HCT116 (cell line): ENCODE measurements at regions not wholly inside any gene's neighbourhood (a gene's known extent, or its start where the extent isn't known, plus 50 kb on each side); places are given as distances from the start of the nearest gene placed in this dataset.

Experiments used
- ATAC-seq: fragments of 200-7000 bp; cut with Tn5 transposase; 2 replicates; pipeline ENCODE4 v1.9.1; 2020; ENCODE audit warnings: mild to moderate bottlenecking, moderate library complexity
- BruUV-seq: library from RNA; stranded (reverse); fragments of 400-500 nt; replicated peaks from 2 replicates; lab custom pipeline; 2021; lab: Mats Ljungman, UMichigan
- CTCF ChIA-PET: fragments of 300-600 bp; sonication (Branson Sonifier 250); formaldehyde crosslinking; loops from one replicate; lab custom pipeline; 2021; ENCODE audit warnings: antibody characterized with exemption; lab: Charles Lee
- POLR2A ChIA-PET: fragments of 300-600, 350-600 bp; sonication (Branson Sonifier 250); formaldehyde crosslinking; loops from one replicate; lab custom pipeline; 2021; ENCODE audit warnings: antibody characterized with exemption; lab: Charles Lee
- RAD21 ChIA-PET, 2 experiments: fragments of 300-600 bp; sonication (Branson Sonifier 250); formaldehyde crosslinking; loops; one replicate each; lab custom pipeline; 2023; ENCODE audit warnings: low total read pairs in 2 of 2; ENCODE audit not compliant: uncharacterized antibody in 2 of 2, unreplicated experiment in 2 of 2, low non-redundant PET in 1 of 2; lab: Charles Lee
- DNase-seq: peaks from one replicate; pipeline ENCODE4 v3.0.0-alpha.2; 2010; ENCODE audit warnings: low read depth, low spot score
- H2AFZ ChIP-seq: fragments of 200-600 bp; shearing (Covaris generic), sonication (generic); 2 replicates; pipeline ENCODE4 v1.6.1; 2017; ENCODE audit warnings: low read depth, mixed run types, mixed read lengths, antibody characterized with exemption, low read length; ENCODE audit not compliant: poor library complexity, severe bottlenecking
- H3K27ac ChIP-seq: 2 replicates; pipeline ENCODE4 v1.5.1; 2012; ENCODE audit warnings: low read depth, low read length
- H3K27me3 ChIP-seq: fragments of 200-600 bp; sonication (generic); 2 replicates; pipeline ENCODE4 v1.6.1; 2016; ENCODE audit warnings: mixed run types, low read length, mixed read lengths; ENCODE audit not compliant: insufficient read depth
- H3K36me3 ChIP-seq, 2 experiments: fragments of 200-500 bp in 1 of 2; fragments of 200-600 bp in 1 of 2; sonication (Bioruptor generic) in 1 of 2; sonication (generic) in 1 of 2; 2 replicates each; pipeline versions ENCODE4 v1.5.1 to v1.6.1; 2014 to 2016; ENCODE audit warnings: low read length in 2 of 2, inconsistent platforms in 1 of 2, mixed read lengths in 1 of 2, mixed run types in 1 of 2; ENCODE audit not compliant: insufficient read depth in 2 of 2, control insufficient read depth in 1 of 2
- H3K4me1 ChIP-seq, 2 experiments: fragments of 200-600 bp in 1 of 2; sonication (generic) in 1 of 2; 2 replicates each; pipeline versions ENCODE4 v1.5.1 to v1.6.1; 2012 to 2017; ENCODE audit warnings: low read length in 2 of 2, inconsistent platforms in 1 of 2, mild to moderate bottlenecking in 1 of 2, mixed read lengths in 1 of 2, mixed run types in 1 of 2, moderate library complexity in 1 of 2; ENCODE audit not compliant: insufficient read depth in 2 of 2, control insufficient read depth in 1 of 2
- H3K4me2 ChIP-seq: fragments of 200-600 bp; sonication (generic); 2 replicates; pipeline ENCODE4 v1.6.1; 2017; ENCODE audit warnings: mixed run types, low read length, mixed read lengths
- H3K4me3 ChIP-seq, 2 experiments: fragments of 200-600 bp in 1 of 2; sonication (generic) in 1 of 2; replicated peaks in 1 of 2; 2 replicates each; pipeline ENCODE4 v1.5.1; 2011 to 2016; ENCODE audit warnings: low read length in 2 of 2, control low read depth in 1 of 2, low read depth in 1 of 2, mild to moderate bottlenecking in 1 of 2, mixed read lengths in 1 of 2, mixed run types in 1 of 2
- H3K79me2 ChIP-seq: fragments of 200-600 bp; sonication (generic); 2 replicates; pipeline ENCODE4 v1.6.1; 2017; ENCODE audit warnings: mild to moderate bottlenecking, mixed run types, low read length, moderate library complexity, mixed read lengths; ENCODE audit not compliant: insufficient read depth
- H3K9ac ChIP-seq: fragments of 200-600 bp; sonication (generic); 2 replicates; pipeline ENCODE4 v1.6.1; 2016; ENCODE audit warnings: low read length, mixed read lengths
- H3K9me2 ChIP-seq: fragments of 200-600 bp; sonication (generic), shearing (Covaris generic); 2 replicates; pipeline ENCODE4 v1.6.1; 2017; ENCODE audit warnings: mixed run types, mild to moderate bottlenecking, moderate library complexity; ENCODE audit not compliant: insufficient read depth
- H3K9me3 ChIP-seq, 2 experiments: fragments of 200-500 bp in 1 of 2; fragments of 200-600 bp in 1 of 2; sonication (Bioruptor generic) in 1 of 2; sonication (generic) in 1 of 2; 2 replicates each; pipeline ENCODE4 v1.6.1; 2014 to 2017; ENCODE audit warnings: low read length in 2 of 2, mixed read lengths in 2 of 2, inconsistent platforms in 1 of 2, low read depth in 1 of 2, mild to moderate bottlenecking in 1 of 2, mixed run types in 1 of 2, moderate library complexity in 1 of 2; ENCODE audit not compliant: control insufficient read depth in 1 of 2, insufficient read depth in 1 of 2
- H4K20me1 ChIP-seq: fragments of 200-600 bp; sonication (generic), shearing (Covaris generic); 2 replicates; pipeline ENCODE4 v1.6.1; 2017; ENCODE audit warnings: mixed run types, mild to moderate bottlenecking, moderate library complexity; ENCODE audit not compliant: insufficient read depth
- CEBPB ChIP-seq: IDR thresholded peaks from 2 replicates; pipeline ENCODE4 v1.6.1; 2012; ENCODE audit warnings: low read depth
- ELF1 ChIP-seq: IDR thresholded peaks from 2 replicates; pipeline ENCODE4 v1.6.1; 2012; ENCODE audit warnings: low read depth, borderline replicate concordance
- EZH2 ChIP-seq: fragments of 200-600 bp; sonication (generic); IDR thresholded peaks from 2 replicates; pipeline ENCODE4 v1.6.1; 2017; ENCODE audit warnings: antibody characterized with exemption, mixed run types
- FOSL1 ChIP-seq: IDR thresholded peaks from 2 replicates; pipeline ENCODE4 v1.6.1; 2012; ENCODE audit warnings: low read depth
- JUND ChIP-seq: IDR thresholded peaks from 2 replicates; pipeline ENCODE4 v1.6.1; 2012
- POLR2A ChIP-seq: IDR thresholded peaks from 2 replicates; pipeline ENCODE4 v1.7.0; 2011; ENCODE audit warnings: borderline replicate concordance; ENCODE audit not compliant: insufficient read depth, insufficient read length; ENCODE audit errors: extremely low read depth
- POLR2AphosphoS5 ChIP-seq: IDR thresholded peaks from 2 replicates; pipeline ENCODE4 v1.6.1; 2011; ENCODE audit warnings: mild to moderate bottlenecking, low read depth, low read length, moderate library complexity
- RAD21 ChIP-seq: IDR thresholded peaks from 2 replicates; pipeline ENCODE4 v1.6.1; 2012; ENCODE audit warnings: low read depth, mild to moderate bottlenecking
- SIN3A ChIP-seq: IDR thresholded peaks from 2 replicates; pipeline ENCODE4 v1.6.1; 2012; ENCODE audit warnings: low read depth
- SP1 ChIP-seq: IDR thresholded peaks from 2 replicates; pipeline ENCODE4 v1.6.1; 2012; ENCODE audit warnings: low read depth
- SRF ChIP-seq: IDR thresholded peaks from 2 replicates; pipeline ENCODE4 v1.6.1; 2012; ENCODE audit warnings: low read depth
- TCF7L2 ChIP-seq: IDR thresholded peaks from 2 replicates; pipeline ENCODE4 v1.7.0; 2011; ENCODE audit warnings: borderline replicate concordance, inconsistent platforms; ENCODE audit not compliant: insufficient read depth, insufficient read length; ENCODE audit errors: extremely low read depth
- YY1 ChIP-seq: IDR thresholded peaks from 2 replicates; pipeline ENCODE4 v1.6.1; 2011; ENCODE audit warnings: low read length, low read depth, moderate library complexity, mild to moderate bottlenecking; ENCODE audit not compliant: insufficient replicate concordance; ENCODE audit errors: extremely low read depth
- ZFX ChIP-seq: fragments of 450-650 bp; IDR thresholded peaks from 2 replicates; pipeline ENCODE4 v1.6.1; 2017
- intact Hi-C: fragments of 100-400 bp; cut with micrococcal nuclease; formaldehyde crosslinking; loops from 2 replicates; pipeline ENCODE4 v1.10.0; 2022
- TF ChIP-seq, protein P1 (sequence below): IDR thresholded peaks from 2 replicates; pipeline ENCODE4 v1.6.1; 2011; ENCODE audit warnings: mild to moderate bottlenecking, low read length, moderate library complexity; ENCODE audit not compliant: insufficient replicate concordance; ENCODE audit errors: extremely low read depth
- TF ChIP-seq, protein P2 (sequence below): IDR thresholded peaks from 2 replicates; pipeline ENCODE4 v1.6.1; 2012
- TF ChIP-seq, protein P3 (sequence below): IDR thresholded peaks from 2 replicates; pipeline ENCODE4 v1.6.1; 2012
- TF ChIP-seq, protein P4 (sequence below): IDR thresholded peaks from 2 replicates; pipeline ENCODE4 v1.6.1; 2012; ENCODE audit warnings: low read depth
- TF ChIP-seq, protein P5 (sequence below), 3 experiments: fragments of 200-600 bp in 1 of 3; sonication (generic) in 1 of 3; IDR thresholded peaks in 2 of 3; conservative IDR thresholded peaks in 1 of 3; 2 replicates each; pipeline ENCODE4 v1.5.1; 2012 to 2017; ENCODE audit warnings: low read depth in 2 of 3, low read length in 2 of 3, antibody characterized with exemption in 1 of 3, borderline replicate concordance in 1 of 3, control low read depth in 1 of 3, mild to moderate bottlenecking in 1 of 3, mixed read lengths in 1 of 3, mixed run types in 1 of 3, moderate library complexity in 1 of 3; ENCODE audit not compliant: insufficient read depth in 1 of 3

DNA sequence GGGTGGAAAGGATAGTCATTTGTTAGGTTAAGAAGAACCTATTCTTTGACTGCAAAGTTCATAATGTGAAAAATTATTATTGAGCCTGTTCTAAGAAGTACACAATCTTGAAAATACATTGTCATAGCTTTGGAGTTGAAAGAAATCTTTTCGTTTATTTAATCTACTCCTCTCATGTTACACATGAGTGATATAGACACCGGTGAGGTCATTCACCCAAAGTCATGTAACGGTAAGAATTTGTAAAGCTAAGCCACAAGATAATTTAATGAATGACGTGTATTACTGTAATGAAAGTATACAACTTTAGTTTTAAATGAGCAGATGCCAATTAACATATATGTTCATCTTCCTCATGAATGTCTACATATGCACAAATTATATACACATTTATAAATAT is 284.1 kb upstream of the PDE4D start:
- TF ChIP-seq, protein P1, sequence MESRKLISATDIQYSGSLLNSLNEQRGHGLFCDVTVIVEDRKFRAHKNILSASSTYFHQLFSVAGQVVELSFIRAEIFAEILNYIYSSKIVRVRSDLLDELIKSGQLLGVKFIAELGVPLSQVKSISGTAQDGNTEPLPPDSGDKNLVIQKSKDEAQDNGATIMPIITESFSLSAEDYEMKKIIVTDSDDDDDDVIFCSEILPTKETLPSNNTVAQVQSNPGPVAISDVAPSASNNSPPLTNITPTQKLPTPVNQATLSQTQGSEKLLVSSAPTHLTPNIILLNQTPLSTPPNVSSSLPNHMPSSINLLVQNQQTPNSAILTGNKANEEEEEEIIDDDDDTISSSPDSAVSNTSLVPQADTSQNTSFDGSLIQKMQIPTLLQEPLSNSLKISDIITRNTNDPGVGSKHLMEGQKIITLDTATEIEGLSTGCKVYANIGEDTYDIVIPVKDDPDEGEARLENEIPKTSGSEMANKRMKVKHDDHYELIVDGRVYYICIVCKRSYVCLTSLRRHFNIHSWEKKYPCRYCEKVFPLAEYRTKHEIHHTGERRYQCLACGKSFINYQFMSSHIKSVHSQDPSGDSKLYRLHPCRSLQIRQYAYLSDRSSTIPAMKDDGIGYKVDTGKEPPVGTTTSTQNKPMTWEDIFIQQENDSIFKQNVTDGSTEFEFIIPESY, result no peak
- no peak for TF ChIP-seq YY1
- TF ChIP-seq, protein P2, sequence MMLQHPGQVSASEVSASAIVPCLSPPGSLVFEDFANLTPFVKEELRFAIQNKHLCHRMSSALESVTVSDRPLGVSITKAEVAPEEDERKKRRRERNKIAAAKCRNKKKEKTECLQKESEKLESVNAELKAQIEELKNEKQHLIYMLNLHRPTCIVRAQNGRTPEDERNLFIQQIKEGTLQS, result no peak
- no peak for TF ChIP-seq ELF1
- no peak for TF ChIP-seq EZH2
- TF ChIP-seq CEBPB, result no peak
- TF ChIP-seq, protein P3, sequence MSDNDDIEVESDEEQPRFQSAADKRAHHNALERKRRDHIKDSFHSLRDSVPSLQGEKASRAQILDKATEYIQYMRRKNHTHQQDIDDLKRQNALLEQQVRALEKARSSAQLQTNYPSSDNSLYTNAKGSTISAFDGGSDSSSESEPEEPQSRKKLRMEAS, result no peak
- TF ChIP-seq, protein P4, sequence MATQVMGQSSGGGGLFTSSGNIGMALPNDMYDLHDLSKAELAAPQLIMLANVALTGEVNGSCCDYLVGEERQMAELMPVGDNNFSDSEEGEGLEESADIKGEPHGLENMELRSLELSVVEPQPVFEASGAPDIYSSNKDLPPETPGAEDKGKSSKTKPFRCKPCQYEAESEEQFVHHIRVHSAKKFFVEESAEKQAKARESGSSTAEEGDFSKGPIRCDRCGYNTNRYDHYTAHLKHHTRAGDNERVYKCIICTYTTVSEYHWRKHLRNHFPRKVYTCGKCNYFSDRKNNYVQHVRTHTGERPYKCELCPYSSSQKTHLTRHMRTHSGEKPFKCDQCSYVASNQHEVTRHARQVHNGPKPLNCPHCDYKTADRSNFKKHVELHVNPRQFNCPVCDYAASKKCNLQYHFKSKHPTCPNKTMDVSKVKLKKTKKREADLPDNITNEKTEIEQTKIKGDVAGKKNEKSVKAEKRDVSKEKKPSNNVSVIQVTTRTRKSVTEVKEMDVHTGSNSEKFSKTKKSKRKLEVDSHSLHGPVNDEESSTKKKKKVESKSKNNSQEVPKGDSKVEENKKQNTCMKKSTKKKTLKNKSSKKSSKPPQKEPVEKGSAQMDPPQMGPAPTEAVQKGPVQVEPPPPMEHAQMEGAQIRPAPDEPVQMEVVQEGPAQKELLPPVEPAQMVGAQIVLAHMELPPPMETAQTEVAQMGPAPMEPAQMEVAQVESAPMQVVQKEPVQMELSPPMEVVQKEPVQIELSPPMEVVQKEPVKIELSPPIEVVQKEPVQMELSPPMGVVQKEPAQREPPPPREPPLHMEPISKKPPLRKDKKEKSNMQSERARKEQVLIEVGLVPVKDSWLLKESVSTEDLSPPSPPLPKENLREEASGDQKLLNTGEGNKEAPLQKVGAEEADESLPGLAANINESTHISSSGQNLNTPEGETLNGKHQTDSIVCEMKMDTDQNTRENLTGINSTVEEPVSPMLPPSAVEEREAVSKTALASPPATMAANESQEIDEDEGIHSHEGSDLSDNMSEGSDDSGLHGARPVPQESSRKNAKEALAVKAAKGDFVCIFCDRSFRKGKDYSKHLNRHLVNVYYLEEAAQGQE, result no peak
- TF ChIP-seq RAD21, result no peak
- TF ChIP-seq SIN3A, result no peak
- no peak for TF ChIP-seq FOSL1
- TF ChIP-seq JUND, result no peak
- TF ChIP-seq SRF, result no peak
- TF ChIP-seq POLR2A, result no peak
- TF ChIP-seq, protein P5, sequence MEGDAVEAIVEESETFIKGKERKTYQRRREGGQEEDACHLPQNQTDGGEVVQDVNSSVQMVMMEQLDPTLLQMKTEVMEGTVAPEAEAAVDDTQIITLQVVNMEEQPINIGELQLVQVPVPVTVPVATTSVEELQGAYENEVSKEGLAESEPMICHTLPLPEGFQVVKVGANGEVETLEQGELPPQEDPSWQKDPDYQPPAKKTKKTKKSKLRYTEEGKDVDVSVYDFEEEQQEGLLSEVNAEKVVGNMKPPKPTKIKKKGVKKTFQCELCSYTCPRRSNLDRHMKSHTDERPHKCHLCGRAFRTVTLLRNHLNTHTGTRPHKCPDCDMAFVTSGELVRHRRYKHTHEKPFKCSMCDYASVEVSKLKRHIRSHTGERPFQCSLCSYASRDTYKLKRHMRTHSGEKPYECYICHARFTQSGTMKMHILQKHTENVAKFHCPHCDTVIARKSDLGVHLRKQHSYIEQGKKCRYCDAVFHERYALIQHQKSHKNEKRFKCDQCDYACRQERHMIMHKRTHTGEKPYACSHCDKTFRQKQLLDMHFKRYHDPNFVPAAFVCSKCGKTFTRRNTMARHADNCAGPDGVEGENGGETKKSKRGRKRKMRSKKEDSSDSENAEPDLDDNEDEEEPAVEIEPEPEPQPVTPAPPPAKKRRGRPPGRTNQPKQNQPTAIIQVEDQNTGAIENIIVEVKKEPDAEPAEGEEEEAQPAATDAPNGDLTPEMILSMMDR (IDR thresholded peaks at IDR 0.05 in 2 of 3, conservative IDR thresholded peaks at IDR 0.05 in 1 of 3; ENCODE audit: borderline replicate concordance in 1 of 3, insufficient read depth in 1 of 3, low read depth in 2 of 3, low read length in 2 of 3), result no peak
- TF ChIP-seq TCF7L2, result no peak
- TF ChIP-seq ZFX, result no peak
- TF ChIP-seq POLR2AphosphoS5, result no peak
- TF ChIP-seq SP1, result no peak
- TF ChIP-seq, all 23 proteins: peak for 0
- H3K27ac ChIP-seq, result no peak overlapping the region
- ChIA-PET RAD21 (no interaction called here), POLR2A (no interaction called here), CTCF (no interaction called here)
- H3K36me3 ChIP-seq, result no peaks in the 10 kb centered on the region
- no peak overlapping the region for H3K9ac ChIP-seq
- H2AFZ ChIP-seq, result no peak overlapping the region
- ATAC-seq (no peak), DNase-seq (no peak)
- H3K4me2 ChIP-seq, result no peak overlapping the region
- no peaks in the 10 kb centered on the region; the same call in 1 of the 2 replicates for H3K27me3 ChIP-seq
- H3K9me2 ChIP-seq, result no peaks in the 10 kb centered on the region
- intact Hi-C loops, result no loop called here
- no peaks in the 10 kb centered on the region for H4K20me1 ChIP-seq
- no peak overlapping the region for H3K4me3 ChIP-seq
- H3K9me3 ChIP-seq, result no peaks in the 10 kb centered on the region
- no TSS peak for BruUV-seq
- no peaks in the 10 kb centered on the region for H3K79me2 ChIP-seq
- H3K4me1 ChIP-seq, result no peaks in the 10 kb centered on the region
